ENCODE measurements at regions not wholly inside any gene's neighbourhood (a gene's known extent, or its start where the extent isn't known, plus 50 kb on each side); places are given as distances from the start of the nearest gene placed in this dataset.
"Not testable (repeated sequence)": the region's sequence is repeated elsewhere in the genome, so short reads cannot be mapped to it uniquely, and the experiment has no call there.

GRCh38 chr3:153555919-153556318 lies 393.9 kb downstream of the RAP2B start:
- dilution Hi-C loops (cut with MboI; ENCODE audit: extremely low pct_ligation_motif_present, low sequenced_read_pairs): no loop called here
- Histone ChIP-seq H3K9me1 (replicated peaks; ENCODE audit: control insufficient read depth, extremely low read depth, insufficient read depth, low read length) (no peaks in the 10 kb centered on the region), H3K4me2 (ENCODE audit: insufficient read depth, low read length) (no peak overlapping the region), H3K4me1 (ENCODE audit: control insufficient read depth, extremely low read depth, insufficient read depth, low read length) (no peaks in the 10 kb centered on the region), H3K36me3 (ENCODE audit: control insufficient read depth in 2 of 2, extremely low read depth in 1 of 2, insufficient read depth in 2 of 2, low read length in 2 of 2) (no peaks in the 10 kb centered on the region), H3K27ac (ENCODE audit: insufficient read depth, low read depth, low read length) (no peak overlapping the region), H3K4me3 (replicated peaks in 1 of 3; ENCODE audit: insufficient read depth in 1 of 3, low read depth in 1 of 3, low read length in 3 of 3) (no peak overlapping the region), H3K27me3 (ENCODE audit: control insufficient read depth in 2 of 2, insufficient read depth in 2 of 2, low read length in 2 of 2) (no peaks in the 10 kb centered on the region), H3K9ac (replicated peaks; ENCODE audit: extremely low read depth, insufficient read depth, low read length) (no peak overlapping the region), H3K9me3 (replicated peaks; ENCODE audit: control insufficient read depth, insufficient read depth, low read length) (no peaks in the 10 kb centered on the region), H3K79me2 (ENCODE audit: control insufficient read depth, insufficient read depth, low read length) (no peaks in the 10 kb centered on the region), H2AFZ (ENCODE audit: low read depth, low read length) (no peak overlapping the region), H4K20me1 (replicated peaks; ENCODE audit: control insufficient read depth, extremely low read depth, insufficient read depth, low read length) (no peaks in the 10 kb centered on the region)
- ChIA-PET POLR2A (no interaction called here), CTCF (no interaction called here)
- no peak for TF ChIP-seq GATA2 (IDR thresholded peaks at IDR 0.05; ENCODE audit: insufficient read depth, insufficient read length, low read depth, low read length)
- TF ChIP-seq MYC (IDR thresholded peaks at IDR 0.05; ENCODE audit: low read depth, low read length): no peak
- TF ChIP-seq FOS (IDR thresholded peaks at IDR 0.05; ENCODE audit: borderline replicate concordance, insufficient read depth, low read length): no peak
- no peak for TF ChIP-seq JUN (IDR thresholded peaks at IDR 0.05; ENCODE audit: borderline replicate concordance, insufficient read depth, insufficient read length, low read depth)
- TF ChIP-seq POLR2AphosphoS5 (IDR thresholded peaks at IDR 0.05; ENCODE audit: insufficient read depth, low read depth, low read length): no peak
- TF ChIP-seq EZH2 (IDR thresholded peaks at IDR 0.05; ENCODE audit: borderline replicate concordance, low read depth, low read length, severe bottlenecking): no peak
- TF ChIP-seq POLR2A (IDR thresholded peaks at IDR 0.05; ENCODE audit: low read depth, low read length): no peak
- TF ChIP-seq, protein P1, sequence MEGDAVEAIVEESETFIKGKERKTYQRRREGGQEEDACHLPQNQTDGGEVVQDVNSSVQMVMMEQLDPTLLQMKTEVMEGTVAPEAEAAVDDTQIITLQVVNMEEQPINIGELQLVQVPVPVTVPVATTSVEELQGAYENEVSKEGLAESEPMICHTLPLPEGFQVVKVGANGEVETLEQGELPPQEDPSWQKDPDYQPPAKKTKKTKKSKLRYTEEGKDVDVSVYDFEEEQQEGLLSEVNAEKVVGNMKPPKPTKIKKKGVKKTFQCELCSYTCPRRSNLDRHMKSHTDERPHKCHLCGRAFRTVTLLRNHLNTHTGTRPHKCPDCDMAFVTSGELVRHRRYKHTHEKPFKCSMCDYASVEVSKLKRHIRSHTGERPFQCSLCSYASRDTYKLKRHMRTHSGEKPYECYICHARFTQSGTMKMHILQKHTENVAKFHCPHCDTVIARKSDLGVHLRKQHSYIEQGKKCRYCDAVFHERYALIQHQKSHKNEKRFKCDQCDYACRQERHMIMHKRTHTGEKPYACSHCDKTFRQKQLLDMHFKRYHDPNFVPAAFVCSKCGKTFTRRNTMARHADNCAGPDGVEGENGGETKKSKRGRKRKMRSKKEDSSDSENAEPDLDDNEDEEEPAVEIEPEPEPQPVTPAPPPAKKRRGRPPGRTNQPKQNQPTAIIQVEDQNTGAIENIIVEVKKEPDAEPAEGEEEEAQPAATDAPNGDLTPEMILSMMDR (IDR thresholded peaks at IDR 0.05; ENCODE audit: extremely low read depth in 1 of 2, insufficient read depth in 1 of 2, low read depth in 1 of 2, low read length in 2 of 2): no peak
- TF ChIP-seq, protein P2, sequence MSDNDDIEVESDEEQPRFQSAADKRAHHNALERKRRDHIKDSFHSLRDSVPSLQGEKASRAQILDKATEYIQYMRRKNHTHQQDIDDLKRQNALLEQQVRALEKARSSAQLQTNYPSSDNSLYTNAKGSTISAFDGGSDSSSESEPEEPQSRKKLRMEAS (IDR thresholded peaks at IDR 0.05; ENCODE audit: insufficient read depth, insufficient read length): no peak
- DNase-seq (ENCODE audit: low read depth, low spot score) (no peak), FAIRE-seq (no peak)
- no TSS peak for BruUV-seq (replicated peaks)
- intact Hi-C loops (cut with micrococcal nuclease): no loop called here

GRCh38 chr3:153559366-153559765 lies 397.3 kb downstream of the RAP2B start:
- H3K4me2 ChIP-seq (ENCODE audit: insufficient read depth, low read length); H2AFZ ChIP-seq (ENCODE audit: low read depth, low read length); H3K9ac ChIP-seq (replicated peaks; ENCODE audit: extremely low read depth, insufficient read depth, low read length); POLR2A ChIA-PET; H3K4me1 ChIP-seq (ENCODE audit: control insufficient read depth, extremely low read depth, insufficient read depth, low read length); BruUV-seq (replicated peaks); H3K79me2 ChIP-seq (ENCODE audit: control insufficient read depth, insufficient read depth, low read length); H3K27ac ChIP-seq (ENCODE audit: insufficient read depth, low read depth, low read length); intact Hi-C loops (cut with micrococcal nuclease); H3K36me3 ChIP-seq (ENCODE audit: control insufficient read depth in 2 of 2, extremely low read depth in 1 of 2, insufficient read depth in 2 of 2, low read length in 2 of 2); FAIRE-seq; CTCF ChIA-PET; H3K9me1 ChIP-seq (replicated peaks; ENCODE audit: control insufficient read depth, extremely low read depth, insufficient read depth, low read length); dilution Hi-C loops (cut with MboI; ENCODE audit: extremely low pct_ligation_motif_present, low sequenced_read_pairs); DNase-seq (ENCODE audit: low read depth, low spot score); H3K9me3 ChIP-seq (replicated peaks; ENCODE audit: control insufficient read depth, insufficient read depth, low read length); H3K27me3 ChIP-seq (ENCODE audit: control insufficient read depth in 2 of 2, insufficient read depth in 2 of 2, low read length in 2 of 2); H4K20me1 ChIP-seq (replicated peaks; ENCODE audit: control insufficient read depth, extremely low read depth, insufficient read depth, low read length); H3K4me3 ChIP-seq (replicated peaks in 1 of 3; ENCODE audit: insufficient read depth in 1 of 3, low read depth in 1 of 3, low read length in 3 of 3): not testable (repeated sequence)
